ENCODE measurements at regions not wholly inside any gene's neighbourhood (a gene's known extent, or its start where the extent isn't known, plus 50 kb on each side); places are given as distances from the start of the nearest gene placed in this dataset.

DNA sequence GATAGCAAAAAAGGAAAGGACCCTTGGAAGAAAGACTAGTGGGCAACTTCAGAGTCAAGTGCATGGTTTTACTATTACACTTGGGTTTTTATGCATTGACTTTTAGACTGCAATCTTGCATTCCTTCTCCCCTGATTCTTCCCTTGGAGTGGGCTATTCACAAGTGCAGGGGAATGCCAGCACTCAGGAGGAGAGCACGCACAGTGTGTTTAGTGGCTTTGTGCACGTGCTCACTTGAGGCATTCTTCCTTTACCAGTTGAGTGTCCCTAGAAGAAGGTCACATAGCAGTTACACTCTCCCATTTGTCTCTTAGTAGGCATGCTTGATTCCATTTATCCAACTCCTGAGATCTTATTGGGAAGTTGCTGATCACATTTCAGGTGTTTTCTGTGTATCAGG is 351.1 kb upstream of the HSFY2 start:
- no peaks in the 10 kb centered on the region for H3K27me3 ChIP-seq (ENCODE audit: insufficient read depth, insufficient read length)
- H3K9me3 ChIP-seq (ENCODE audit: insufficient read depth, low read length) = no peaks in the 10 kb centered on the region
- no peaks in the 10 kb centered on the region for H3K4me1 ChIP-seq (ENCODE audit: insufficient read depth, insufficient read length)
- H3K36me3 ChIP-seq (ENCODE audit: insufficient read depth, insufficient read length, low read length) = no peaks in the 10 kb centered on the region
- no peak for TF ChIP-seq SUZ12 (IDR thresholded peaks at IDR 0.05; ENCODE audit: extremely low read depth, insufficient read depth, insufficient read length)
- TF ChIP-seq YY1 (IDR thresholded peaks at IDR 0.05; ENCODE audit: insufficient read depth, insufficient read length) = no peak
- TF ChIP-seq ZNF274 (IDR thresholded peaks at IDR 0.05; ENCODE audit: low read depth, low read length) = no peak
- no peak overlapping the region for H3K9ac ChIP-seq (ENCODE audit: insufficient read length, low read depth)
- no peak for DNase-seq (ENCODE audit: low read depth, low spot score)
- H3K4me3 ChIP-seq (ENCODE audit: insufficient read length, low read depth) = no peak overlapping the region

- no peak for DNase-seq (ENCODE audit: low read depth, low spot score)
- no peaks in the 10 kb centered on the region for H3K36me3 ChIP-seq (ENCODE audit: insufficient read depth, insufficient read length, low read length)
These were observed 348.9 kb upstream of the HSFY2 start for GRCh38 chrY:19122450-19122849.

DNA sequence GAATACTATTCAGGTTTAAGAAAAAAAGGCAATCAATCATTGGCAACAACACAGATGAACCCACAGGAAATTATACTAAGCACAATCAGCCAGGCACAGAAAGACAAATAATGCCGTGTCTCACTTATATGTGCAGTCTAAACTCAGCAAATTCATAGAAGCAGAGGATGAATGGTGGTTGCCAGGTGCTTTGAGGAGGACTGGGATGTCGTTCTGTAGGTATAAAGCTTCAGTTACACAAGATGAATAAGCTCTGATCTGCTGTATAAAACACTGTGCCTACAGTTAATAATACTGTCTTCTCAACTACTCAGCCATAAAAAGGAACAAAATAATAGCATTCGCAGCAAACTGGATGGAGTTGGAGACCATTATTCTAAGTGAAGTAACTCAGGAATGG is 324.8 kb upstream of the HSFY2 start:
- H3K27me3 ChIP-seq (ENCODE audit: insufficient read depth, insufficient read length) = no peaks in the 10 kb centered on the region
- TF ChIP-seq YY1 (IDR thresholded peaks at IDR 0.05; ENCODE audit: insufficient read depth, insufficient read length) = no peak
- TF ChIP-seq ZNF274 (IDR thresholded peaks at IDR 0.05; ENCODE audit: low read depth, low read length) = no peak
- no peak for TF ChIP-seq SUZ12 (IDR thresholded peaks at IDR 0.05; ENCODE audit: extremely low read depth, insufficient read depth, insufficient read length)
- H3K9me3 ChIP-seq (ENCODE audit: insufficient read depth, low read length) = no peaks in the 10 kb centered on the region
- no peaks in the 10 kb centered on the region for H3K4me1 ChIP-seq (ENCODE audit: insufficient read depth, insufficient read length)
- DNase-seq (ENCODE audit: low read depth, low spot score) = no peak
- H3K4me3 ChIP-seq (ENCODE audit: insufficient read length, low read depth) = no peak overlapping the region
- H3K9ac ChIP-seq (ENCODE audit: insufficient read length, low read depth) = no peak overlapping the region
- H3K36me3 ChIP-seq (ENCODE audit: insufficient read depth, insufficient read length, low read length) = no peaks in the 10 kb centered on the region

More at GRCh38 chrY:19122450-19122849, 348.9 kb upstream of the HSFY2 start:
- TF ChIP-seq ZNF274 (IDR thresholded peaks at IDR 0.05; ENCODE audit: low read depth, low read length) (no peak), SUZ12 (IDR thresholded peaks at IDR 0.05; ENCODE audit: extremely low read depth, insufficient read depth, insufficient read length) (no peak), YY1 (IDR thresholded peaks at IDR 0.05; ENCODE audit: insufficient read depth, insufficient read length) (no peak)
- H3K27me3 ChIP-seq (ENCODE audit: insufficient read depth, insufficient read length) = no peaks in the 10 kb centered on the region
- H3K9me3 ChIP-seq (ENCODE audit: insufficient read depth, low read length) = no peaks in the 10 kb centered on the region
- no peak overlapping the region for H3K9ac ChIP-seq (ENCODE audit: insufficient read length, low read depth)
- no peaks in the 10 kb centered on the region for H3K4me1 ChIP-seq (ENCODE audit: insufficient read depth, insufficient read length)
- H3K4me3 ChIP-seq (ENCODE audit: insufficient read length, low read depth) = no peak overlapping the region

GRCh38 chrY:19095460-19095859 is 321.9 kb upstream of the HSFY2 start:
- no peaks in the 10 kb centered on the region for H3K27me3 ChIP-seq (ENCODE audit: insufficient read depth, insufficient read length)
- no peak overlapping the region for H3K4me3 ChIP-seq (ENCODE audit: insufficient read length, low read depth)
- no peaks in the 10 kb centered on the region for H3K4me1 ChIP-seq (ENCODE audit: insufficient read depth, insufficient read length)
- no peak overlapping the region for H3K9ac ChIP-seq (ENCODE audit: insufficient read length, low read depth)
- H3K36me3 ChIP-seq (ENCODE audit: insufficient read depth, insufficient read length, low read length) = no peaks in the 10 kb centered on the region
- H3K9me3 ChIP-seq (ENCODE audit: insufficient read depth, low read length) = no peaks in the 10 kb centered on the region
- DNase-seq (ENCODE audit: low read depth, low spot score) = no peak
- TF ChIP-seq YY1 (IDR thresholded peaks at IDR 0.05; ENCODE audit: insufficient read depth, insufficient read length) (no peak), ZNF274 (IDR thresholded peaks at IDR 0.05; ENCODE audit: low read depth, low read length) (no peak), SUZ12 (IDR thresholded peaks at IDR 0.05; ENCODE audit: extremely low read depth, insufficient read depth, insufficient read length) (no peak)

GRCh38 chrY:19083006-19083405 is 309.5 kb upstream of the HSFY2 start:
- Histone ChIP-seq H3K9me3 (ENCODE audit: insufficient read depth, low read length) (no peaks in the 10 kb centered on the region), H3K27me3 (ENCODE audit: insufficient read depth, insufficient read length) (no peaks in the 10 kb centered on the region), H3K4me1 (ENCODE audit: insufficient read depth, insufficient read length) (no peaks in the 10 kb centered on the region), H3K4me3 (ENCODE audit: insufficient read length, low read depth) (no peak overlapping the region), H3K9ac (ENCODE audit: insufficient read length, low read depth) (no peak overlapping the region), H3K36me3 (ENCODE audit: insufficient read depth, insufficient read length, low read length) (no peaks in the 10 kb centered on the region)
- no peak for TF ChIP-seq SUZ12 (IDR thresholded peaks at IDR 0.05; ENCODE audit: extremely low read depth, insufficient read depth, insufficient read length)
- TF ChIP-seq YY1 (IDR thresholded peaks at IDR 0.05; ENCODE audit: insufficient read depth, insufficient read length) = no peak
- no peak for DNase-seq (ENCODE audit: low read depth, low spot score)

GRCh38 chrY:19077698-19078113 is 304.2 kb upstream of the HSFY2 start:
- Histone ChIP-seq H3K4me3 (ENCODE audit: insufficient read length, low read depth) (no peak overlapping the region), H3K4me1 (ENCODE audit: insufficient read depth, insufficient read length) (no peaks in the 10 kb centered on the region), H3K9me3 (ENCODE audit: insufficient read depth, low read length) (no peaks in the 10 kb centered on the region; the same call in 1 of the 2 replicates), H3K27me3 (ENCODE audit: insufficient read depth, insufficient read length) (no peaks in the 10 kb centered on the region), H3K9ac (ENCODE audit: insufficient read length, low read depth) (no peak overlapping the region), H3K36me3 (ENCODE audit: insufficient read depth, insufficient read length, low read length) (no peaks in the 10 kb centered on the region)
- TF ChIP-seq YY1 (IDR thresholded peaks at IDR 0.05; ENCODE audit: insufficient read depth, insufficient read length) (no peak), ZNF274 (IDR thresholded peaks at IDR 0.05; ENCODE audit: low read depth, low read length) (no peak), SUZ12 (IDR thresholded peaks at IDR 0.05; ENCODE audit: extremely low read depth, insufficient read depth, insufficient read length) (no peak)
- no peak for DNase-seq (ENCODE audit: low read depth, low spot score)

DNA sequence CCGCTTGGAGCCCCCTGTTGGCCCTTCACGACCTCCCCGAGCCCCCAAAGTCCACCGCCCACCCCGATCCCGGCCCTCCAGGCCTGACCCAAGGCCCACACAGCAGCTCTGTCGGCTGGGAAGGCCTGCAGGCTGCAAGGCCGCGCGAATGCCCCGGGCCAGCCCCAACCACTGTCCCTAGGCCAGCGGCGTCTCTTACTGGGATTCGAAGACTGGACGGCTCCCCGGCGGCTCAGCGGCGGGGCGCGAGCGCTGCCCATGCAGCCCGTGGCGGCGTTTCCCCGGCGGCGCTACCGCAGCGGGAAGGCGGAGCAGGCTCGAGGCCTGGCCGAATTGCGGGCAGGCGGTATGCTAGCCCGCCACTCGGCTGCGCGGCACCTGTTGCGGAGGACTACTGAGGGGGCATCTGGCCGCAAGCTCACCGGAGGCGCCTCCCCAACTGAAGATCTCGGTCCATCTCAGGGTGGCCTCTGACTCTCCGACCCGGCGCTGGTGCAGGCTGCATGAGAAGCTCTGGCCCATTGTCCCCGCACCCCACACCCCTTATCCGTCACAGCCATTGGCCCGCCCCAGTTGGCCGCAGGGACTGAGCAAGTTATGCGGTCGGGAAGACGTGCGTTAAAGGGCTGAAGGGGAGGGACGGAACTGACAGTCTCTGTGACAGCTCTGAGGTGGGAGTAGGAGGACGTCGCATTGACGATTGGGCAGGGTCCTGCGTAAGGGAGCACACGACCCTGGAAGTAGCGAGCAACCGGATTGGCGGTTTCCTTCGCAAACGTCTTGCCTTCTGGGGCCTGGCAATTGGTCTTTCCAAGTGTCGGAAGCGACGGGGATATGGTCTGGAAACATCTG is 303.5 kb upstream of the HSFY2 start:
- Histone ChIP-seq H3K27me3 (ENCODE audit: insufficient read depth, insufficient read length) (no peaks in the 10 kb centered on the region), H3K9me3 (ENCODE audit: insufficient read depth, low read length) (no peaks in the 10 kb centered on the region; the same call in 1 of the 2 replicates), H3K4me3 (ENCODE audit: insufficient read length, low read depth) (no peak overlapping the region), H3K4me1 (ENCODE audit: insufficient read depth, insufficient read length) (no peaks in the 10 kb centered on the region), H3K36me3 (ENCODE audit: insufficient read depth, insufficient read length, low read length) (no peaks in the 10 kb centered on the region), H3K9ac (ENCODE audit: insufficient read length, low read depth) (no peak overlapping the region)
- no peak for TF ChIP-seq ZNF274 (IDR thresholded peaks at IDR 0.05; ENCODE audit: low read depth, low read length)
- TF ChIP-seq SUZ12 (IDR thresholded peaks at IDR 0.05; ENCODE audit: extremely low read depth, insufficient read depth, insufficient read length) = no peak
- no peak for TF ChIP-seq YY1 (IDR thresholded peaks at IDR 0.05; ENCODE audit: insufficient read depth, insufficient read length)
- DNase-seq (ENCODE audit: low read depth, low spot score) = no peak
